ENCODE measurements at regions not wholly inside any gene's neighbourhood (a gene's known extent, or its start where the extent isn't known, plus 50 kb on each side); places are given as distances from the start of the nearest gene placed in this dataset.

GRCh38 chrY:7339391-7340087 lies 428.0 kb upstream of the AMELY start:
- DNase-seq: no peak
- H3K27me3 ChIP-seq: no peaks in the 10 kb centered on the region
- WGBS, 2 donors: 56 to 78% methylated on average over 7 of the region's 7 CpGs
- H3K36me3 ChIP-seq (replicated peaks in 1 of 2; ENCODE audit: insufficient read depth in 1 of 2, low read depth in 2 of 2): no peaks in the 10 kb centered on the region
- TF ChIP-seq POLR2A (IDR thresholded peaks at IDR 0.05): no peak
- TF ChIP-seq CTCF (IDR thresholded peaks at IDR 0.05): no peak
- ATAC-seq: no peak
- H3K4me1 ChIP-seq: peaks cover 3% of the 10 kb centered on the region
- no peaks in the 10 kb centered on the region for H3K9me3 ChIP-seq
- no peak overlapping the region for H3K4me3 ChIP-seq
- H3K27ac ChIP-seq: no peak overlapping the region
- intact Hi-C loops (cut with DNase I): no loop called here

- no peaks in the 10 kb centered on the region for H3K9me3 ChIP-seq
- H3K27me3 ChIP-seq: no peaks in the 10 kb centered on the region
- H3K4me3 ChIP-seq: no peak overlapping the region
- no peak for DNase-seq
- no peak for ATAC-seq
- WGBS, 2 donors: 91 to 92% methylated on average over 9 to 13 of the region's 13 CpGs
- no peak overlapping the region for H3K27ac ChIP-seq
- no peaks in the 10 kb centered on the region for H3K4me1 ChIP-seq
- intact Hi-C loops (cut with DNase I): no loop called here
- TF ChIP-seq POLR2A (IDR thresholded peaks at IDR 0.05) (no peak), CTCF (IDR thresholded peaks at IDR 0.05) (no peak)
- no peaks in the 10 kb centered on the region for H3K36me3 ChIP-seq (replicated peaks in 1 of 2; ENCODE audit: insufficient read depth in 1 of 2, low read depth in 2 of 2)
Observed at GRCh38 chrY:7336023-7336873, 424.7 kb upstream of the AMELY start.

GRCh38 chrY:7334449-7334848 lies 422.9 kb upstream of the AMELY start:
- H3K4me1 ChIP-seq: no peaks in the 10 kb centered on the region
- intact Hi-C loops (cut with DNase I): no loop called here
- ATAC-seq: no peak
- 93 to 94% methylated on average over 1 of the region's 1 CpG for WGBS, 2 donors
- TF ChIP-seq CTCF (IDR thresholded peaks at IDR 0.05) (no peak), POLR2A (IDR thresholded peaks at IDR 0.05) (no peak)
- no peaks in the 10 kb centered on the region for H3K9me3 ChIP-seq
- H3K36me3 ChIP-seq (replicated peaks in 1 of 2; ENCODE audit: insufficient read depth in 1 of 2, low read depth in 2 of 2): no peaks in the 10 kb centered on the region
- DNase-seq: no peak
- no peak overlapping the region for H3K27ac ChIP-seq
- H3K4me3 ChIP-seq: no peak overlapping the region
- no peaks in the 10 kb centered on the region for H3K27me3 ChIP-seq

GRCh38 chrY:7326296-7327246 lies 415.0 kb upstream of the AMELY start:
- no peak for DNase-seq
- Histone ChIP-seq H3K36me3 (replicated peaks in 1 of 2; ENCODE audit: insufficient read depth in 1 of 2, low read depth in 2 of 2) (no peaks in the 10 kb centered on the region), H3K4me1 (no peaks in the 10 kb centered on the region), H3K27me3 (no peaks in the 10 kb centered on the region), H3K9me3 (no peaks in the 10 kb centered on the region), H3K4me3 (no peak overlapping the region), H3K27ac (no peak overlapping the region)
- ATAC-seq: no peak
- 89 to 94% methylated on average over 9 of the region's 9 CpGs for WGBS, 2 donors
- intact Hi-C loops (cut with DNase I): no loop called here
- TF ChIP-seq CTCF (IDR thresholded peaks at IDR 0.05): no peak
- no peak for TF ChIP-seq POLR2A (IDR thresholded peaks at IDR 0.05)
